ENCODE measurements at regions not wholly inside any gene's neighbourhood (a gene's known extent, or its start where the extent isn't known, plus 50 kb on each side); places are given as distances from the start of the nearest gene placed in this dataset.

DNA sequence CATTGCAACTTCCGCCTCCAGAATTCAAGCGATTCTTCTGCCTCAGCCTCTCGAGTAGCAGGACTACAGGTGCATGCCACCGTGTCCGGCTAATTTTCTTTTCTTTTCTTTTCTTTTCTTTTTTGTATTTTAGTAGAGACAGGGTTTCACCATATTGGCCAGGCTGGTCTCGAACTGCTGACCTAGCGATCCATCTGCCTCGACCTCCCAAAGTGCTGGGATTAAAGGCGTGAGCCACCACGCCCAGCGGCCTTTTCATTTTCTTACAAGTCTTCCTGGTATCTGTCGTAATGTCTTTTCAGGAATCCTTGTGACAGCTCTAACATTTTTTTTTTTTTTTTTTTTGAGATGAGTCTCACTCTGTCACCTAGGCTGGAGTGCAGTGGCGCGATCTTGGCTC is 66.4 kb upstream of the EDAR start:
- TF ChIP-seq CTCF (IDR thresholded peaks at IDR 0.05): no peak
- no peak for TF ChIP-seq POLR2A (IDR thresholded peaks at IDR 0.05)
